NCI-H524 treated with DMSO at 0.1 percent for 48 hours (cell line): ENCODE measurements at regions not wholly inside any gene's neighbourhood (a gene's known extent, or its start where the extent isn't known, plus 50 kb on each side); places are given as distances from the start of the nearest gene placed in this dataset.

Experiments
- DNase-seq: peaks from one replicate; lab custom pipeline; 2025; lab: John Stamatoyannopoulos, UW

GRCh38 chr18:46346896-46347630, 242.9 kb downstream of the HAUS1 start:
- no peak for DNase-seq

DNA sequence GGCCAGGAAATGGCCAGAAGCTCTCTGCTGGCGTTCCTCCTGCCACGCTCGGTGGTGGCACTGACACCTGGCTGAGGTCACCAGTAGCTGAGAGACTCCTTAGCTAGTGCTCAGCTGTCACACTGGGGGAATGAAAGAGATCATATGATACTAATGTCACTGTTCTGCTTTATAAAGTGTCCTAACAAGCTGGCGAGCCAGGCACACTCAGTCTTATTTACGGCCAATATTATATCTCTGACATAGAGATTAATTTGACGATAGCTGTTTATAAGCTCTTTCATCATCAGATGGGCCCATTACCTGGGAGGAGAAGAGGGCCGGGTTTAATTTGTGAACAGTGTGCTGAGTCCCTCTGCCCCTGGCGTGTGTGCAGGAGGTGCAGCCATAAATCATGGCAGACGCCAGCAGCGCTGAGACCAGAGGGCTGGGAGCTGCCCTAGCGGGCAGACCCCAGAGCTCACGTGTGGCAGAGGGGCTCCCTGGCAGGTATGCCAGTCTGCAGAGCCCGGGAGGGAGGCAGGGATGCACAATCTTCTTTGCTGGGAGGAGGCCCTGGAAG, 246.5 kb downstream of the HAUS1 start:
- DNase-seq, result no peak

- DNase-seq, result no peak
These were observed 248.5 kb downstream of the HAUS1 start for GRCh38 chr18:46352520-46353250.

DNA sequence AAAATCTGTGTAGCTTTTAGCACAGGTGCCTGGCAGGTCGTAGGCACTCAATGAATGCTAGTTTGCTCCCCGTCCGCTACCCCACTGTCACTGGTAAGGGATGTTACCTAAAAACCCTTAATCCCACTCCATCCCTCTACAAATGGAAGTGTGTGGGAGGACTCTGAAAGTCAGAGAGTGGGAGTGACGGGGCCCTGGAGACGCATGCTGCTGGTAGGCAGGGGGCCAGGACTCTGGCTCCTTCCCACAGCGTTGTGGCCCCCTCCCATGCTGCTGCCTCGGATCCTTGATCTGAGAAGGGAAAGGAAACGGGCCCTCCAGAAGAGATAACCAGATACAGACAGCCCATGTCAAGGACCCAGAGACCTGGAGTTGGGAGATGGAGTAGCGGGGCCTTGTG, 249.3 kb downstream of the HAUS1 start:
- DNase-seq, result no peak

GRCh38 chr18:46356278-46357033, 252.3 kb downstream of the HAUS1 start:
- no peak for DNase-seq

GRCh38 chr18:46360102-46360699, 256.0 kb downstream of the HAUS1 start:
- no peak for DNase-seq

DNA sequence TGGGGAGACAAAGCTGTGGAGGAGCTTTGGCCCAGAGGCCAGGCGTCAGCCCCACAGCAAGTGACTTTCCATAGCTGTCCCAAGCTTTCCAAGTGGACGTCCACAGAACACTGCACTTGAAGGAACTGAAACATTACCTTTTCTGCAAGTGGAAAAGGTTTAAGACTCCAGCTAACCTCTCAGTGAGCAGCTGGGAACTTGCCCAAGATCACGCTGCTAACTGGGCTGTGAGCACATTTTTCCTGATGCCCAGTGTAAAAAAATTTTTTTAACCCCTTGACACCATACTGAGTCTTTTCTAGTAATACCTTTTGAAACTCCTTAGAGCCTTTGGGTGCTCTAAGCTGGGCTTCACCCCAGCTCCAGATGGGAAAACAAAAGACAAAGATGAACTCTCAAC, 256.7 kb downstream of the HAUS1 start:
- no peak for DNase-seq

DNA sequence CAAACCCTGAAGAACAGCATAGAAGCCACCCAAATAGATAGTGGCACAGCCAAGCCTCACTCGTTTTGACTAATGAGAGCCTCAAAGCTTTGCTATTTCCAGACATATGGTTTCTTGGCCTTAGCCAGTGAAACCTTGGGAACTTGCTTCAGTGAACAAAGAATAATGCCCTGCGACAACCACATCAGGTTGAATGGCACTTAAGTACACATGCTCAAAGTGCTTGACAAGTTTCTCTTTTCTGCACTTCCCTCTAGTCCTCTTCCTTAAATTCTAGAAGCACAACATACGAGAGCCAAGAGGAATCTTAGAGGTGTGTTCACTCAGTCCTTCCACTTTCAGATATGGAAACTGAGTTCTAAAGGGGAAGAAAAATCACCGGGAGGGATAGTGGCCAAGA, 258.3 kb downstream of the HAUS1 start:
- DNase-seq, result no peak

GRCh38 chr18:46364048-46364447, 259.9 kb downstream of the HAUS1 start:
- DNase-seq, result no peak

DNA sequence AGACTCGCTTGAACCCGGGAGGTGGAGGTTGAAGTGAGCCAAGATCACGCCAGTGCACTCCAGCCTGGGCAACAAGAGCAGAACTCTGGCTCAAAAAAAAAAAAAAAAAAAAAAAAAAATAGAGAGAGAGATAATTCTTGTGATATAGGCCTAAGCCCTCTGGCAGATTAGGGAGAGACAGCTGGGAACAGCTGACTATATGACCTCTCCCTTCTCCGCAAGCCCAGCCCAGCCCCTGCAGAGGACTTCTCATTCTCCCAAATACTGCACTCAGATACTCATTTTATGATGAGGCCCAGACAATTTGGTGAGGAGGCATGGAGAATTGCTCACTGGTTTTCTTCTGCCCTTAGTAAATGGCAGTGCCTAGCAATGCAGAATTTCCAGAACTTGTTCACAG, 262.0 kb downstream of the HAUS1 start:
- DNase-seq, result no peak

- DNase-seq, result no peak
These were observed 262.7 kb downstream of the HAUS1 start for GRCh38 chr18:46366751-46367376.

- DNase-seq, result no peak
These were observed 265.1 kb downstream of the HAUS1 start for GRCh38 chr18:46369323-46369722.

DNA sequence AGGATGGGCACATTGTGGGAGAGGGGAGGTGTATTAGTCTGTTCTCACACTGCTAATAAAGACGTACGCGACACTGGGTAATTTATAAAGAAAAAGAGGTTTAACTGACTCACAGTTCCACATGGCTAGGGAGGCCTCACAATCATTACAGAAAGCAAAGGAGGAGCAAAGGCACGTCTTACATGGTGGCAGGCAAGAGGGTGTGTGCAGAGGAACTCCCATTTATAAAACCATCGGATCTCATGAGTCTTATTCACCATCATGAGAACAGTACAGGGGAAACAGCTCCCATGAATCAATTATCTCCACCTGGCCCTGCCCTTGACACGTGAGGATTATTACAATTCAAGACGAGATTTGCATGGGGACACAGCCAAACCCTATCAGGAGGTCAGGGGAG, 266.7 kb downstream of the HAUS1 start:
- no peak for DNase-seq

- no peak for DNase-seq
These were observed 268.5 kb downstream of the HAUS1 start for GRCh38 chr18:46372670-46373069.

GRCh38 chr18:46373131-46373530, 268.9 kb downstream of the HAUS1 start:
- no peak for DNase-seq

GRCh38 chr18:46373791-46374190, 269.6 kb downstream of the HAUS1 start:
- peak; percentile 5 for DNase-seq

- DNase-seq, result no peak
These were observed 270.7 kb downstream of the HAUS1 start for GRCh38 chr18:46374850-46375249.

DNA sequence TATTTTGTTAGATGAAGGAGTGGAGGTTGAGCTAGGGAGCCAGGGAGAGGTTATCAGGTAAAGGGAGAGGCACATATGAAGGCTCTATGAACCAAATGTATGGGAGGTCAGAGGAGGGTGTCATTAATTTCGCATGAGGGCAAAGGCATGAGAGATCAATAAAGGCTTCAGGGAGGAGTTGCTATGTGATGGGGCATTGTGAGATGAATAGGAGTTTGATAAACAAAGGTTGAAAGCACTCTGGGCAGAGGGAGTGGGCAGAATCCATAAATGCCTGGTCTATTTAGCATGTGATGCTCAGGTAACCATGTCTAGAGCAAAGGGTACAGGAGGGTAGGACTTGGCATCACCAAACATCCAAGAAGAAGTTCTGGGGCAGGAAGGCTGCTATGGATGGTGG, 273.4 kb downstream of the HAUS1 start:
- DNase-seq, result no peak

GRCh38 chr18:46378126-46378863, 274.1 kb downstream of the HAUS1 start:
- no peak for DNase-seq

DNA sequence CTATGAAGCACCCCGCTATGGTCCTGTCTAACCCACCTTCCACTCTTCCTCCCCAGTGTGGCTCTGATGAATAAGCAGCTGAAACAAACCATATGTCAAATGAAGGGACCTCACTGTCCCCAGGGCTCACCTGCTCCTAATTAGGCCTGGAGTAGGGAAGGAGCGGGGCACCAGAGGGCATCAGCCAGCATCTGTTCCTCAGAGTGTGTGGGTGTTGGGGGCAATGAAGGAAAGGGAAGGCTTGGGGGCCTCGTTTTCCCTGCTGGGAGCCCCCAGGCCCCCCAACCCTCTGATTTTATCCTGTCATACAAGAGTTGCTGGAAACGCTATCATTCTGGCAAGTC, 274.7 kb downstream of the HAUS1 start:
- DNase-seq, result no peak

GRCh38 chr18:46379323-46379950, 275.3 kb downstream of the HAUS1 start:
- no peak for DNase-seq
